ENCODE measurements at regions not wholly inside any gene's neighbourhood (a gene's known extent, or its start where the extent isn't known, plus 50 kb on each side); places are given as distances from the start of the nearest gene placed in this dataset.
A peak's percentile ranks its signal among the peaks of the same experiment; 100 is the strongest.

GRCh38 chr6:7048894-7049293 lies 58.9 kb upstream of the RREB1 start:
- no peak for DNase-seq (ENCODE audit: low spot score)
- FAIRE-seq = no peak

- FAIRE-seq (no peak), DNase-seq (ENCODE audit: low spot score) (no peak)
Observed at GRCh38 chr6:7050004-7050403, 57.8 kb upstream of the RREB1 start.

- FAIRE-seq = no peak
- DNase-seq (ENCODE audit: low spot score) = peak; percentile 67
Observed at GRCh38 chr6:7050872-7051779, 56.6 kb upstream of the RREB1 start.

DNA sequence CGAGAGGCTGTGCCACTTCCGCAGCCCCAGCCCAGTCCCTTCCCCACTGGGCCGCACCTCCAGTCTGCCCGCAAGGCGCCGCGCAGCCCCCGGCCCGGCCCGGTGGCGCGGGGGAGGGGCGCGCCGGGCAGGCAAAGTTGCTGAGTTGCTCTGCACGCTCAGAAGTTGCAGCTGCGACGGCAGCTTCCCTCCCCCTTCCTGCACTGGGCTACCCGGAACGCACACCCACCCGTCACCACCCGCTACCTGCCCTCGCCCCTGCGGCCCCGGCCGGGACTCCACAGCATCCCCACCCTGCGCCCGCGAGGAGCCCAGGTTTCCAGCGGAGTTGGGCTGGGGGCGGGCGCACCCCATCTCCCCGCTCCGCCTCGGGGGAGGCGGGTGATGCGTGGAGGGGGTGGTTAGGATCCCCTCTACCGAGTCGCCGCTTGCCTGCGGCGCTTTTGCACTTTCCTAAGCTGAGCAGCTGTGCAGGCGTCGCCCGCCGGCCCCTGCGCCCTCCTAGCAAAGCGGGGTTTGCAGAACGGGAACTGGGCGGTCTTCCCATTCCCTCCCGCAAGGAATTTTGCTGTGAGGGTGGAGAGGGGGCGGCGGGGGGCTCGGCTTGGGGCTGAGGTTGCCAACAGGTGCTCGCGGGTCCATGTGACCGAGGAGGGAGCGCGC lies 55.9 kb upstream of the RREB1 start:
- FAIRE-seq (no peak), DNase-seq (ENCODE audit: low spot score) (peak; percentile 57)

DNA sequence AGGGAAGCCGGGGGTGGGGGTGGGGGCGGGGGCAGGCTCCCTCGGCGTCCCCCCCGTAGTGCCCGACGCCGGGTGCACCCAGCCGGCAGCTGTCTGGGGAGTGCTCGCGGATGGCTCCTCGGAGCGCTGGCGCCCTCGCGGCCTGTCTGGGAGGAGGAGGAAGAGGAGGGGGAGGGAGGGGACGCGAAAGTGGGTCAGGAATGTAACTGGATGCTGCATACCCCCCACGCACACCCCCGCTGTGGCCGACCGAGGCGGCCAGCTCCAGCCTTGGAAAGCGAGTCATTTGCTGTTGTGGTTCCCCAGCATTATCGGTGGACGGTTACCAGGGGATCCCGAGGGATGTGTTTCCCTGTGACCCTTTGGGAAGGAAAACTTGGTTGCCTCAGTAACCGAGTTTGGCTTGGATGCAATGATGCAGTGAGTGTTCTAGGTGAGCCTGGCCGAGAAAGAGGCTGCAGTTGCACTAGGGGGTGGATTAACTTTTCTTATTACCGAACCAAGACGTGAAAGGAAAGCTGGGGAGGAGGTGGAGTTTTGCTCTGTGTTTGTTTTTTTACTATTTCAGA lies 55.2 kb upstream of the RREB1 start:
- FAIRE-seq (no peak), DNase-seq (ENCODE audit: low spot score) (peak; percentile 76)

DNA sequence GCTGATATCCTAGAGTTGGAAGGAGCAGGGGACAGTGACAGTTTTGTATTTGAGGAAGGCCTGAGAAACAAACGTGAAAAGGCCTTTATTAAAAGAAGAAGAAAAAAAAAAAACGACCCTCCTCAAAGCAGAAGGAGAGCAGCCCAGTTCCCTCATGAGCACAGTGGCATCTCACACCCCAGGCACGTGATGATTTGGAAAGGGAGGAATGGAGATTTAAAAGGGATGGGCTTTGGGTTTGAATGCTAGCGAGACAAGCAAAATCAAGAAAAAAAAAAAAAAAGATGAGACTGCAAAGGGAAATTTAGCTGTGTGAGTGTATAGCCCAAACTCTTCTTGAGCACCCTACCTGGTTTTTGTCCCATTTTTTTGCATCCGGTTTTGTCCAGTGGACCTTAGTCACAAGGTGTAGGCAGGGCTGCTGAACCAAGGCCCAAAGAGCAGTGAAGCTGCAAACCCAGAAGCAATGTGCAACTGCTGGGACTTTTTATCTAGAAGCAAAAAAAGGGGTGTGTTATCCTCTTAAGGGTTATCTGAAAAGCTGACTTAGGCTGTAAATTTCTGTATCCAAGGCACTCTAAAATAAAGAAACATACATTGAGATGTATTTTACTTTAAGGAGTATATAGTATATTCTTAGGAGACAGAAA lies 54.5 kb upstream of the RREB1 start:
- FAIRE-seq (no peak), DNase-seq (ENCODE audit: low spot score) (no peak)
